A549 (cell line): ENCODE measurements at regions not wholly inside any gene's neighbourhood (a gene's known extent, or its start where the extent isn't known, plus 50 kb on each side); places are given as distances from the start of the nearest gene placed in this dataset.

Source experiments
- ATAC-seq, 2 experiments: fragments of 200-7000 bp in 1 of 2; fragments of >200 bp in 1 of 2; cut with Nextera tagmentation in 1 of 2; cut with Tn5 transposase in 1 of 2; 3 replicates each; pipeline versions ENCODE4 v1.8.0 to v1.9.1; 2018 to 2020; ENCODE audit warnings: mild to moderate bottlenecking in 1 of 2, moderate library complexity in 1 of 2
- CTCF ChIA-PET: fragments of 300-600 bp; sonication (Branson Sonifier 250); formaldehyde crosslinking; extraction: SDS; loops from one replicate; lab custom pipeline; 2021; ENCODE audit warnings: antibody characterized with exemption, inconsistent platforms; lab: Yijun Ruan, JAX
- POLR2A ChIA-PET: fragments of 350-600 bp; formaldehyde crosslinking; extraction: SDS; loops from one replicate; lab custom pipeline; 2021; ENCODE audit warnings: antibody characterized with exemption, inconsistent platforms; lab: Yijun Ruan, JAX
- DNase-seq, 2 experiments: peaks; one replicate each; pipeline versions ENCODE4 v3.0.0 to v3.0.0-alpha.2; 2011 to 2016; ENCODE audit warnings: low read depth in 1 of 2, low spot score in 1 of 2
- FAIRE-seq: peaks from 2 replicates; lab custom pipeline; 2011; peaks lifted over from hg19 to GRCh38; lab: Jason Lieb, UNC
- H3K27ac ChIP-seq, 2 experiments: fragments of >200 bp; sonication (Bioruptor Twin); formaldehyde crosslinking; 3 replicates each; pipeline ENCODE4 v1.5.1; 2016 to 2017
- H3K4me1 ChIP-seq: fragments of >200 bp; sonication (Bioruptor Twin); formaldehyde crosslinking; 3 replicates; pipeline ENCODE4 v1.6.1; 2016
- H3K4me2 ChIP-seq: fragments of >200 bp; sonication (Bioruptor Twin); formaldehyde crosslinking; 3 replicates; pipeline ENCODE4 v1.6.1; 2016
- H3K4me3 ChIP-seq: fragments of >200 bp; sonication (Bioruptor Twin); formaldehyde crosslinking; 3 replicates; pipeline ENCODE4 v1.5.1; 2016
- H3K9me3 ChIP-seq: fragments of >200 bp; sonication (Bioruptor Twin); formaldehyde crosslinking; 3 replicates; pipeline ENCODE4 v1.6.1; 2016
- BHLHE40 ChIP-seq: IDR thresholded peaks from 2 replicates; pipeline ENCODE4 v1.6.1; 2012; ENCODE audit warnings: low read depth, low read length, inconsistent platforms
- CBX2 ChIP-seq: fragments of 200-600 bp; sonication (generic); IDR thresholded peaks from 2 replicates; pipeline ENCODE4 v1.6.1; 2016; ENCODE audit warnings: low read depth, mild to moderate bottlenecking, borderline replicate concordance
- CBX8 ChIP-seq: fragments of 200-600 bp; sonication (generic); IDR thresholded peaks from 2 replicates; pipeline ENCODE4 v1.6.1; 2016
- CEBPB ChIP-seq, 2 experiments: fragments of >200 bp in 1 of 2; sonication (Bioruptor Twin) in 1 of 2; formaldehyde crosslinking in 1 of 2; IDR thresholded peaks; 2 replicates each; pipeline ENCODE4 v1.6.1; 2012 to 2016
- EHF ChIP-seq: fragments of 250-450 bp; sonication (Bioruptor Pico); IDR thresholded peaks from 2 replicates; pipeline ENCODE4 v1.5.0; 2020; ENCODE audit warnings: mild to moderate bottlenecking
- EHMT2 ChIP-seq: fragments of 200-600 bp; sonication (generic); IDR thresholded peaks from 2 replicates; pipeline ENCODE4 v1.6.1; 2016; ENCODE audit warnings: antibody characterized with exemption, low read depth, mild to moderate bottlenecking, moderate library complexity
- FOXS1 ChIP-seq: fragments of 250-450 bp; sonication (Bioruptor Pico); IDR thresholded peaks from 2 replicates; pipeline ENCODE4 v1.5.0; 2020; ENCODE audit warnings: mild to moderate bottlenecking, moderate library complexity
- GATA3 ChIP-seq: IDR thresholded peaks from 2 replicates; pipeline ENCODE4 v1.6.1; 2012; ENCODE audit warnings: borderline replicate concordance
- HDAC2 ChIP-seq: fragments of 200-600 bp; sonication (generic); IDR thresholded peaks from 2 replicates; pipeline ENCODE4 v1.6.1; 2016
- HEYL ChIP-seq: fragments of 250-450 bp; sonication (Bioruptor Pico); IDR thresholded peaks from 2 replicates; pipeline ENCODE4 v1.8.0; 2021; ENCODE audit warnings: mild to moderate bottlenecking, moderate library complexity
- HOXA7 ChIP-seq: fragments of 250-450 bp; sonication (Bioruptor Pico); IDR thresholded peaks from 2 replicates; pipeline ENCODE4 v1.5.0; 2020; ENCODE audit warnings: mild to moderate bottlenecking, moderate library complexity
- HOXB13 ChIP-seq: fragments of 250-450 bp; sonication (Bioruptor Pico); IDR thresholded peaks from 2 replicates; pipeline ENCODE4 v1.5.0; 2020; ENCODE audit warnings: low read depth, mild to moderate bottlenecking, moderate library complexity
- HOXB5 ChIP-seq: fragments of 250-450 bp; sonication (Bioruptor Pico); IDR thresholded peaks from 2 replicates; pipeline ENCODE4 v1.5.0; 2020; ENCODE audit warnings: mild to moderate bottlenecking, moderate library complexity
- JUNB ChIP-seq: fragments of >200 bp; sonication (Bioruptor Twin); formaldehyde crosslinking; IDR thresholded peaks from 2 replicates; pipeline ENCODE4 v1.6.1; 2016
- KDM5A ChIP-seq: fragments of 200-600 bp; sonication (generic); IDR thresholded peaks from 2 replicates; pipeline ENCODE4 v1.6.1; 2016; ENCODE audit warnings: antibody characterized with exemption, mild to moderate bottlenecking
- MAFK ChIP-seq: fragments of 450-650 bp; IDR thresholded peaks from 2 replicates; pipeline ENCODE4 v1.6.1; 2014; ENCODE audit not compliant: partially characterized antibody
- MYC ChIP-seq: IDR thresholded peaks from 2 replicates; pipeline ENCODE4 v1.6.1; 2012; ENCODE audit warnings: mild to moderate bottlenecking, inconsistent platforms, low read length, improper control_type of control experiment, borderline replicate concordance
- NFE2L2 ChIP-seq: fragments of 150-350 bp; conservative IDR thresholded peaks from 2 replicates; pipeline ENCODE4 v1.6.1; 2014; ENCODE audit warnings: low read length
- POLR2A ChIP-seq: IDR thresholded peaks from 2 replicates; pipeline ENCODE4 v1.6.1; 2012; ENCODE audit warnings: mild to moderate bottlenecking, low read length
- RCOR1 ChIP-seq: fragments of 150-350 bp; IDR thresholded peaks from 2 replicates; pipeline ENCODE4 v1.6.1; 2014; ENCODE audit warnings: antibody characterized with exemption, low read length, low read depth
- SMC3 ChIP-seq: fragments of >200 bp; sonication (Bioruptor Twin); formaldehyde crosslinking; IDR thresholded peaks from 3 replicates; pipeline ENCODE4 v1.6.1; 2018; ENCODE audit warnings: inconsistent platforms
- SREBF2 ChIP-seq: fragments of 450-650 bp; IDR thresholded peaks from 2 replicates; pipeline ENCODE4 v1.6.1; 2014; ENCODE audit warnings: mild to moderate bottlenecking, moderate library complexity
- TFCP2L1 ChIP-seq: fragments of 250-450 bp; sonication (Bioruptor Pico); IDR thresholded peaks from 2 replicates; pipeline ENCODE4 v1.5.0; 2021; ENCODE audit warnings: mild to moderate bottlenecking
- USF2 ChIP-seq: fragments of 450-650 bp; IDR thresholded peaks from 2 replicates; pipeline ENCODE4 v1.6.1; 2014; ENCODE audit warnings: antibody characterized with exemption
- ZNF302 ChIP-seq: fragments of 250-450 bp; sonication (Bioruptor Pico); IDR thresholded peaks from 2 replicates; pipeline ENCODE4 v1.9.0; 2021; ENCODE audit warnings: inconsistent platforms, mild to moderate bottlenecking, moderate library complexity
- WGBS: methylation state at CpG from one replicate; pipeline ENCODE4 v1.1.6; 2017; ENCODE audit errors: missing lambda C conversion rate; 5-methylcytosine and 5-hydroxymethylcytosine counted together
- TF ChIP-seq, protein P1 (sequence below): fragments of 200-600 bp; sonication (generic); IDR thresholded peaks from 2 replicates; pipeline ENCODE4 v1.6.1; 2016; ENCODE audit warnings: antibody characterized with exemption, mild to moderate bottlenecking, moderate library complexity
- TF ChIP-seq, protein P2 (sequence below): fragments of >200 bp; sonication (Bioruptor Twin); formaldehyde crosslinking; IDR thresholded peaks from 3 replicates; pipeline ENCODE4 v1.5.1; 2016

- CTCF ChIA-PET: interaction anchor here (0.8 to 1.2 kb wide), 3 partner anchors 9 to 25 kb away, joined by 3 to 4 read pairs (median 3); no protein-coding TSS in a partner anchor
- Histone ChIP-seq H3K4me1 (no peaks in the 10 kb centered on the region), H3K4me3 (no peak overlapping the region), H3K27ac (no peak overlapping the region), H3K9me3 (no peaks in the 10 kb centered on the region), H3K4me2 (no peak overlapping the region)
- DNase-seq: no peak
- no peak for TF ChIP-seq MAFK
- no peak for TF ChIP-seq CBX2
- no peak for ATAC-seq
- WGBS: 28% methylated on average over 3 of the region's 3 CpGs
- FAIRE-seq: no peak
- POLR2A ChIA-PET: no interaction called here
These were observed 251.5 kb downstream of the DHX35 start for GRCh38 chr20:39213476-39214145.

- no peak overlapping the region for H3K27ac ChIP-seq
- H3K4me1 ChIP-seq: no peaks in the 10 kb centered on the region
- ChIA-PET CTCF (interaction anchor here (1.1 kb wide), 1 partner anchor 80 kb away, joined by 3 read pairs; no protein-coding TSS in a partner anchor), POLR2A (no interaction called here)
- TF ChIP-seq BHLHE40: no peak
- TF ChIP-seq MYC: no peak
- TF ChIP-seq HEYL (CRISPR knock-in tag): no peak
- TF ChIP-seq KDM5A: no peak
- no peak for TF ChIP-seq GATA3
- TF ChIP-seq ZNF302: no peak
- TF ChIP-seq FOXS1 (CRISPR knock-in tag): no peak
- TF ChIP-seq, protein P1, sequence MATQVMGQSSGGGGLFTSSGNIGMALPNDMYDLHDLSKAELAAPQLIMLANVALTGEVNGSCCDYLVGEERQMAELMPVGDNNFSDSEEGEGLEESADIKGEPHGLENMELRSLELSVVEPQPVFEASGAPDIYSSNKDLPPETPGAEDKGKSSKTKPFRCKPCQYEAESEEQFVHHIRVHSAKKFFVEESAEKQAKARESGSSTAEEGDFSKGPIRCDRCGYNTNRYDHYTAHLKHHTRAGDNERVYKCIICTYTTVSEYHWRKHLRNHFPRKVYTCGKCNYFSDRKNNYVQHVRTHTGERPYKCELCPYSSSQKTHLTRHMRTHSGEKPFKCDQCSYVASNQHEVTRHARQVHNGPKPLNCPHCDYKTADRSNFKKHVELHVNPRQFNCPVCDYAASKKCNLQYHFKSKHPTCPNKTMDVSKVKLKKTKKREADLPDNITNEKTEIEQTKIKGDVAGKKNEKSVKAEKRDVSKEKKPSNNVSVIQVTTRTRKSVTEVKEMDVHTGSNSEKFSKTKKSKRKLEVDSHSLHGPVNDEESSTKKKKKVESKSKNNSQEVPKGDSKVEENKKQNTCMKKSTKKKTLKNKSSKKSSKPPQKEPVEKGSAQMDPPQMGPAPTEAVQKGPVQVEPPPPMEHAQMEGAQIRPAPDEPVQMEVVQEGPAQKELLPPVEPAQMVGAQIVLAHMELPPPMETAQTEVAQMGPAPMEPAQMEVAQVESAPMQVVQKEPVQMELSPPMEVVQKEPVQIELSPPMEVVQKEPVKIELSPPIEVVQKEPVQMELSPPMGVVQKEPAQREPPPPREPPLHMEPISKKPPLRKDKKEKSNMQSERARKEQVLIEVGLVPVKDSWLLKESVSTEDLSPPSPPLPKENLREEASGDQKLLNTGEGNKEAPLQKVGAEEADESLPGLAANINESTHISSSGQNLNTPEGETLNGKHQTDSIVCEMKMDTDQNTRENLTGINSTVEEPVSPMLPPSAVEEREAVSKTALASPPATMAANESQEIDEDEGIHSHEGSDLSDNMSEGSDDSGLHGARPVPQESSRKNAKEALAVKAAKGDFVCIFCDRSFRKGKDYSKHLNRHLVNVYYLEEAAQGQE: no peak
- no peak for TF ChIP-seq JUNB
- TF ChIP-seq HOXA7 (CRISPR knock-in tag): no peak
- no peak for TF ChIP-seq HDAC2
- no peak for TF ChIP-seq EHF
- no peak for TF ChIP-seq POLR2A
- TF ChIP-seq CEBPB (IDR thresholded peaks at IDR 0.05): no peak
- TF ChIP-seq NFE2L2: no peak
- TF ChIP-seq SMC3: no peak
- TF ChIP-seq TFCP2L1 (CRISPR knock-in tag): no peak
- DNase-seq (no peak), ATAC-seq (no peak), FAIRE-seq (no peak)
- no peak overlapping the region for H3K4me3 ChIP-seq
- no peak overlapping the region for H3K4me2 ChIP-seq
- 9% methylated on average over 5 of the region's 5 CpGs for WGBS
- H3K9me3 ChIP-seq: no peaks in the 10 kb centered on the region
These were observed 249.1 kb downstream of the DHX35 start for GRCh38 chr20:39211060-39211748.

GRCh38 chr20:39210341-39211036, 248.3 kb downstream of the DHX35 start:
- Histone ChIP-seq H3K27ac (no peak overlapping the region), H3K4me3 (no peak overlapping the region), H3K4me1 (no peaks in the 10 kb centered on the region), H3K9me3 (no peaks in the 10 kb centered on the region), H3K4me2 (no peak overlapping the region)
- CTCF ChIA-PET: no interaction called here
- DNase-seq (no peak), ATAC-seq (no peak), FAIRE-seq (no peak)
- WGBS: 23% methylated on average over 11 of the region's 11 CpGs
- no peak for TF ChIP-seq USF2
- no peak for TF ChIP-seq CBX2
- no peak for TF ChIP-seq HOXB5 (CRISPR knock-in tag)
- no peak for TF ChIP-seq EHF
- no peak for TF ChIP-seq RCOR1
- no peak for TF ChIP-seq CBX8
- TF ChIP-seq, protein P2, sequence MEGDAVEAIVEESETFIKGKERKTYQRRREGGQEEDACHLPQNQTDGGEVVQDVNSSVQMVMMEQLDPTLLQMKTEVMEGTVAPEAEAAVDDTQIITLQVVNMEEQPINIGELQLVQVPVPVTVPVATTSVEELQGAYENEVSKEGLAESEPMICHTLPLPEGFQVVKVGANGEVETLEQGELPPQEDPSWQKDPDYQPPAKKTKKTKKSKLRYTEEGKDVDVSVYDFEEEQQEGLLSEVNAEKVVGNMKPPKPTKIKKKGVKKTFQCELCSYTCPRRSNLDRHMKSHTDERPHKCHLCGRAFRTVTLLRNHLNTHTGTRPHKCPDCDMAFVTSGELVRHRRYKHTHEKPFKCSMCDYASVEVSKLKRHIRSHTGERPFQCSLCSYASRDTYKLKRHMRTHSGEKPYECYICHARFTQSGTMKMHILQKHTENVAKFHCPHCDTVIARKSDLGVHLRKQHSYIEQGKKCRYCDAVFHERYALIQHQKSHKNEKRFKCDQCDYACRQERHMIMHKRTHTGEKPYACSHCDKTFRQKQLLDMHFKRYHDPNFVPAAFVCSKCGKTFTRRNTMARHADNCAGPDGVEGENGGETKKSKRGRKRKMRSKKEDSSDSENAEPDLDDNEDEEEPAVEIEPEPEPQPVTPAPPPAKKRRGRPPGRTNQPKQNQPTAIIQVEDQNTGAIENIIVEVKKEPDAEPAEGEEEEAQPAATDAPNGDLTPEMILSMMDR: no peak
- no peak for TF ChIP-seq HOXB13 (CRISPR knock-in tag)
- no peak for TF ChIP-seq SREBF2
- no peak for TF ChIP-seq EHMT2
- TF ChIP-seq NFE2L2: no peak
- TF ChIP-seq, all 56 proteins: peak for 0
- POLR2A ChIA-PET: interaction anchor here (0.7 kb wide), 1 partner anchor 1586 kb away, joined by 3 read pairs; no protein-coding TSS in a partner anchor
